GM12873 (cell line): ENCODE measurements at regions not wholly inside any gene's neighbourhood (a gene's known extent, or its start where the extent isn't known, plus 50 kb on each side); places are given as distances from the start of the nearest gene placed in this dataset.

Experiments
- TF ChIP-seq, protein P1 (sequence below): IDR thresholded peaks from 2 replicates; pipeline ENCODE4 v1.5.1; 2012; ENCODE audit warnings: low read depth, mild to moderate bottlenecking, moderate library complexity, low read length, control low read depth; ENCODE audit not compliant: insufficient read depth; ENCODE audit errors: missing control alignments

DNA sequence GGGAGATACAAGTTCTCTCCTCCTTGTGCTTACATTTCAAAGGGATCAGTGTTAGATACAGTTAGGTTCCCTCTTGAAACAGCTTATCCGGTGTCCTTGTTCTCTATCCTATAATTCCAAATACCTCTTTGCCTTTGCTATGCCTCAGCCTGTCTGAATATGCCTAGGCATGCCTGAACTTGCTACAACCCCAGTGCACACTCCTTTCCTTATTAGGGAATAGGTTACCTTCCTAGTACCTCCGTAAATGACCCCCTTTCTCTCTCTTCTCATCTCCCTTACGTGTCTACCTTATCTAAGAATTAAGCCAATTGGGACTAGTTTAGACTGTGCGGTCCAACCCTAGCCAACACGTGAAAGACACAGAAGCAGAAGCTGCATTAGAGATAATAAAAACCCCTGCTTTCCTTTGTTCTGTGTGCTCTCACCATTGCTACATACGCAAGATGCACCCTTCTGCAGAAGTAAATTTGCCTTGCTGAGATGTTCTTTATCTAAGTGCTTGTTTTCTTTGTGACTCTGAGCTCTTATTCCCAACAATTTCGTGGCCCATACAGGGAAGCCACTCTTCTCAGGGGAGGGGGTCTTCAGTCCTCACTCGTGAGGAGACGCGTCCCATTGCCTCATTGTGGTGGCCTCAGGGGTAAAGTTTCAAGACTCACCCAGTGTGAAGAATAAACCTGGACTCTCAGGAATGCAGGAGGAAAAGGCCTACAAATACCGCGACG, 802.1 kb downstream of the PLA2G4A start:
- TF ChIP-seq, protein P1, sequence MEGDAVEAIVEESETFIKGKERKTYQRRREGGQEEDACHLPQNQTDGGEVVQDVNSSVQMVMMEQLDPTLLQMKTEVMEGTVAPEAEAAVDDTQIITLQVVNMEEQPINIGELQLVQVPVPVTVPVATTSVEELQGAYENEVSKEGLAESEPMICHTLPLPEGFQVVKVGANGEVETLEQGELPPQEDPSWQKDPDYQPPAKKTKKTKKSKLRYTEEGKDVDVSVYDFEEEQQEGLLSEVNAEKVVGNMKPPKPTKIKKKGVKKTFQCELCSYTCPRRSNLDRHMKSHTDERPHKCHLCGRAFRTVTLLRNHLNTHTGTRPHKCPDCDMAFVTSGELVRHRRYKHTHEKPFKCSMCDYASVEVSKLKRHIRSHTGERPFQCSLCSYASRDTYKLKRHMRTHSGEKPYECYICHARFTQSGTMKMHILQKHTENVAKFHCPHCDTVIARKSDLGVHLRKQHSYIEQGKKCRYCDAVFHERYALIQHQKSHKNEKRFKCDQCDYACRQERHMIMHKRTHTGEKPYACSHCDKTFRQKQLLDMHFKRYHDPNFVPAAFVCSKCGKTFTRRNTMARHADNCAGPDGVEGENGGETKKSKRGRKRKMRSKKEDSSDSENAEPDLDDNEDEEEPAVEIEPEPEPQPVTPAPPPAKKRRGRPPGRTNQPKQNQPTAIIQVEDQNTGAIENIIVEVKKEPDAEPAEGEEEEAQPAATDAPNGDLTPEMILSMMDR, result no peak

DNA sequence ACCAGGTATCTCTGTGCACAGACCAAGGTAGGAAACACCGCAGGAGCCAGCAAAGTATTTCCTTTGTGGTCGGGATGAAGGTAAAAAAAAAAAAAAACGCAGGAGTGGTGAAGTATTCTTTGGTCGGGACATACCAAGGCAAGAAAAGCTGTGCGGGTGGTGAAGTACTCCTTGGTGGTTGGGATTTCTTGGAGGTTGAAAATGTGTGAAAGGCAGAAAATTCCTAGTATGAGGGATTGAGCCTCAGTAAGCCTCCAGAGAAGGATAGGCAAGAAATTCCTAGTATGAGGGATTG, 802.6 kb downstream of the PLA2G4A start:
- TF ChIP-seq, protein P1, result no peak

DNA sequence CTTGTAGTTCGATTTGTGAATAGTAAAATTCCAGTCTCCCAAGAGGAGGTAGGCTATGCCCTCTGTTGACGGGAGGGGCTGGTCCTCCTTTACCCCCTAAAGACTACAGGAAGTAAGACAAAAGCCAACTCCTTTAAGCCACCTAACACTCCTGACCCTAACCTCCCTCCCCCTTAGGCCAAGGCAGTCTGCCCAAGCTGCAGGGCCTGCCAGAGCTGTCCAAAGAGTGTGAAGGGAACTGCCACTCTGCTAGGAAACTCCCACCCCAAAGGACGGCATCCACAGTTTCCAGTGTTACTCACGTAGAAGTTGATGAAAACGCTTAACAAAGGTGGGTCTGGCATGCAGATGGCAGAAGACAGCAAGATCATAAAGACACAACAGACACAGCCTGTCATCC, 803.2 kb downstream of the PLA2G4A start:
- TF ChIP-seq, protein P1, result no peak

DNA sequence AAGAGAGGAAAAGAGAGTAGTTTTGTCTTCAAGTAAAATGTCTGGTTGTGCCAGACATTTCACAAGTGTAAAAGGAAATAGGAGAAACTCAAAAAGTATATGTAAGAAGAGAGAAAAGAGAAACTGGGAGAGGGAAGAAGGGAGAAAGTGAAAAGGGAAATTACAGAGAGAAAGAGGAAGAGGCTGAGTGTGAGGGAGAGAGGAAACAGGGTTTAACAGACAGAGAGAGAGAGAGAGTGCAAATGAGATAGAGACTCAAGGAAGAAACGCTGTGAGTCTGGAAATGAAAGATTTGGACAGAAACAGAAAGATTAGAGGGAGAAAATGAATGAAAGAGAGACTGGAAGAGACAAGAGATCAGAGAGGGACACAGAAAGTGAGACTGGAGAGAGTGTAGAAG, 806.2 kb downstream of the PLA2G4A start:
- TF ChIP-seq, protein P1, result no peak

DNA sequence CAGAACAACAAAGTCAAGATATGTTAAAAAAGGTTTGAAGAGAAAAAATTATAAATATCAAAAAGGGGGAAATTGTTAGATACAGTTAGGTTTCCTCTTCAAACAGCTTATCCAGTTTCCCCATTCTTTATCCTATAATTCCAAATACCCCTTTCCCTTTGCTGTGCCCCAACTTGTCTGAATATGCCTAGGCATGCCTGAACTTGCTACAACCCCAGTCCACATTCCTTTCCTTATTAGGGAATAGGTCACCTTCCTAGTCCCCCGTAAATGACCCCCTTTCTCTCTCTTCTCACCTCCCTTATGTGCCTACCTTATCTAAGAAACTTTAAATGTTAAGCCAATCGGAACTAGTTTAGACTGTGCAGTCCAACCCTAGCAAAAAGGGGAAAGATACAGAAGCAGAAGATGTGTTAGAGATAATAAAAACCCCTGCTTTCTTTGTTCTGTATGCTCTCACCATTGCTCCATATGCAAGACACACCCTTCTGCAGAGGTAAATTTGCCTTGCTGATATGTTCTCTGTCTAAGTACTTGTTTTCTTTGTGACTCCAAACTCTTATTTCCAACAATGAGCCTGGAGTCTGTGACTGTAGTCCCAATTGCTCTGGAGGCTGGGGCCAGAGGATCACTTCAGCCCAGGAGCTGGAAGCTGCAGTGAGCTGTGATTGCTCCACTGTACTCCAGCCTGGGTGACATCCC, 810.1 kb downstream of the PLA2G4A start:
- TF ChIP-seq, protein P1, result no peak

DNA sequence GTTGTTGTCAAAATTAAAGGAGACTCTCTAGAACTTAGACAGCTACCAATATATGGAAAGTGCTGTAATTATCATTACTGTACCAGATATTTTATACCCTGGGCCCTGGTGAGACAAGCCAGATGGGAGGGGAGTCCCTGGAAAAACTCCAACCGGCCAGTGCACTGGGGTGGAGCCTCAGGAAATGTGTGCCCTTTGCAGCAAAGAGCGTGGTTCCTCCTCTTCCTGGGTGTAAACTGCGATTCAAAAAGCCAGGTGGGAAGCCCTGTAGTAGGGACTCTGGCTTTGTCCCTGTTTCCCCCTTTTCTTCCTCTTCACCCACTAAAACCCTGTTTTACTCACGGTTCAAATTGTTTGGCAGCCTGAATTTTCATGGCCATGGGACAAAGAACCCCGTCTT, 812.3 kb downstream of the PLA2G4A start:
- TF ChIP-seq, protein P1, result no peak

DNA sequence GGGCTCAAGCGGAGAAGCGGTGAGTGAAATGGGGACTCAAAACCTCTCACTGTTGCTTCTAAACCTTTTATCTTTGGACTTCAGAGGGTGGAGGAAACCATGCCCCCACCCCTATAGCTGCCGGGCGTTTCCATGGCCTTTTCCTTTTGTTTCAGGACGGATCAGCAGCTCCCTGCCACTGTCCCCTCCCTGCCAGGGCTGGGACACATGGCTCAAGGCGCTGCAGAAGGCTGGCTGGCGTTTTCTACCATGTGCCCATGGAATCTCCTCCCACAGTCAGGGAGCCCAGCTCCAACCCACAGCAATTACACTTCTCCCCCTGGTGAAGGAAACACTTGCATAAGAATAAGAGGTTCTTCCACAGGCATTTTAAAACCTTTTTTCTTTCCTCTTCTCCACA, 812.7 kb downstream of the PLA2G4A start:
- TF ChIP-seq, protein P1, result no peak
